ENCODE measurements at regions not wholly inside any gene's neighbourhood (a gene's known extent, or its start where the extent isn't known, plus 50 kb on each side); places are given as distances from the start of the nearest gene placed in this dataset.

DNA sequence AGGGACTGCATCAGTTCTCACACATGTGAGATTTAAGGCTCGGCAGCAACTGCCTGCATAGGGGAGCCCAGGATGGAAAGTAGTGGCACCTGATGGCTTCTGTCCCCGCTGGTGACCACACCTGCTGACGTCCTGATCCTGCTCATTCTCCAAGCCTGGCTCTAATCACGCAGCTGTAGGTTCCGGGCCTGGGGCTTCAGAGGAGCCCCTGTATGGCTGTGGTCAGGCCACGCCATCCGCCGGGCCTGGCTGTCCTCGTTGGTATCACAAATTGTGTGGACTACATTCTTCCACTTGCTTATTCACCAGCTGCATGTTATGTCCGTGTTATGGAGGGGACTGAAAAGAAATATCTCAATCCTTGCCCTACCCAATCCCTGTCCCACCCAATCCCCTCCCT lies 580.0 kb downstream of the TBC1D22A start:
- TF ChIP-seq POU2F2 (IDR thresholded peaks at IDR 0.05; ENCODE audit: low read depth, low read length) (no peak), TAF1 (IDR thresholded peaks at IDR 0.05; ENCODE audit: low read depth, low read length) (no peak), PAX5 (IDR thresholded peaks at IDR 0.05; ENCODE audit: insufficient read depth, low read length, severe bottlenecking) (no peak), SPI1 (IDR thresholded peaks at IDR 0.05; ENCODE audit: low read depth, low read length) (no peak), POLR2AphosphoS5 (IDR thresholded peaks at IDR 0.05; ENCODE audit: low read depth, low read length) (no peak), POLR2A (IDR thresholded peaks at IDR 0.05; ENCODE audit: low read depth, low read length) (no peak)
- FAIRE-seq: no peak
- no peak for DNase-seq (ENCODE audit: insufficient read length, low spot score)

DNA sequence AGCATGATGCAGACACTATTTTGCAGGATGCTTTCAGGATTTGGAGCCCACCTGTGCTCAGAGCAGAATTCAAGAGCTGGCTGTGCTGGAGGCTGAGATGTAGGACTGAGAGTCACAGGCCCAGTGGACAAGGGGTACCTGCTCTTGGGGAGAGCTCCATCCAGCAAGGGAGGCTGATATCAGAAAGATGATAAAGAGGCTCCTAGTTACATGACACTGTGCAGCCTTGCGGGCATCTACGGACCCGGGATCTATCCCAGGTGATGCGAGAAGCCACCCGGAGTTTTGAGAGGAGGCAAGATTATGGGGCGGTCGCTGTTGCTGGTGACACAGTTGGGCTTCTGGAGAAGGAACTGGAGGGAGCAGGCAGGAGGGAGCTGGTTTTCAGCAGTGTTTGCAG lies 579.0 kb downstream of the TBC1D22A start:
- DNase-seq (ENCODE audit: insufficient read length, low spot score) (no peak), FAIRE-seq (no peak)
- no peak for TF ChIP-seq SPI1 (IDR thresholded peaks at IDR 0.05; ENCODE audit: low read depth, low read length)

DNA sequence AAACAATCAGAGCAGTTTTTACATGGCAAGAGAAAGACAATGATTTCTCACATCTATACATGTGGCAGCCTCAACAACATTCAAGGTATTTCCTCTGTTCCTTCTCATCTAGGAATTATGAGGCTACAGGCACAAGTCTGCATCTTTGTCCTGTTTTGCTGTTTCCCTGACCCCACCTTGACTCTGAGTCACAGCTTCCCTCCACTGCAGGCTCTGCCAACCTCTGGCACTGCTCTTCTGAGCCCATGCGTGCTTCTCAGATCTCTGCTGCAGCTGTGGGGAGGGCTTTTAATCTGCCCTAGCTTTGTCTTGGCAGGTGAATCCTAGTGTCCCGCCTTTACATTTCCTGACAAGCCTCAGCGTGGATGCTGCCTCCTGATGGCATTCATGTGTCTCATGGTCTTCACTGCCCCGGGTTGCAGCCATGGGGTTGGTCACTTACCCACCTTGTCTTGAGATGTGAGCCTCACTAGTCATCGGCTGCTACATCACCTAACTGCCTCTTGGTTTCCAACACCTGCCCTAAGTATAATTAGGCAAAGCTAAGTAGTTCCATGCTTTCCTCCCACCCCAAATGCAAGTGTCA lies 578.5 kb downstream of the TBC1D22A start:
- FAIRE-seq (no peak), DNase-seq (ENCODE audit: insufficient read length, low spot score) (no peak)
- TF ChIP-seq TAF1 (IDR thresholded peaks at IDR 0.05; ENCODE audit: low read depth, low read length): no peak

DNA sequence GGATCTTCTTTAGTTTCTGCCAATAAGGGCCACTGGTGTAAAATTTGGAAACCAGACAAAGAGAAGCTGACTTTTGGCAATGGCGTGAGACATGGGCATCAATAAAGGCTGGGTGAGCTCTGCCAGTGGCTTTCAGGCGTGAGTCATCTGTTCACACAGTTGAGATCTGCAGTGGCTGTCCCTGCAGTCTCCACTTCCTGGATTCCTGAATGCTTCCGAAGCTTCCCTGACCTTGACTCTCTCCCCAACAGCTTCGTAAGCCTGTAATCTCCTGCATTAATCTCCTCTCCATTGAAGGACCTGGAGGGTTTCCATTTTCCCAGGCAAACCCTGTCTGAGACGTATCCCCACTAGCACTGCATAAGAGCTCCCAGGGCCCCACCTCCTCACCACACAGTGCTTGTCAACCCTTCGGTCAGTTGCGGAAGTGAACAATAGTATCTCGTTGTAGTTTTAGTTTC lies 574.7 kb downstream of the TBC1D22A start:
- FAIRE-seq (no peak), DNase-seq (ENCODE audit: insufficient read length, low spot score) (no peak)
- no peak for TF ChIP-seq POLR2AphosphoS5 (IDR thresholded peaks at IDR 0.05; ENCODE audit: low read depth, low read length)

DNA sequence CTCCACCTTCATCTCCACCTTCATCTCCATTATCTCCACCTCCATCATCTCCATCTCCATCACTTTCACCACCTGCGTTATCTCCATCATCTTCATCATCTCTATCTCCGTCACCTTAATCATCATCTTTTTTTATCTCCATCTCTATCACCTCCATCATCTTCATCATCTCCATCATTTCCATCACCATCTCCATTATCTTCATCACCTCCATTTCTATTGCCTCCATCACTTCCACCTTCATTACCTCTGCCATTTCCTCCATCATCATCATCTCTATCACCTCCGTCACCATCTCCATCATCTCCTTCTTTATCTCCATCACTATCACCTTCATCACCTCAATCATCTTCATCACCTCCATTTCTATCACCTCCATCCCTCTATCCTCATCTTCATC lies 573.5 kb downstream of the TBC1D22A start:
- FAIRE-seq: no peak
- DNase-seq (ENCODE audit: insufficient read length, low spot score): no peak

DNA sequence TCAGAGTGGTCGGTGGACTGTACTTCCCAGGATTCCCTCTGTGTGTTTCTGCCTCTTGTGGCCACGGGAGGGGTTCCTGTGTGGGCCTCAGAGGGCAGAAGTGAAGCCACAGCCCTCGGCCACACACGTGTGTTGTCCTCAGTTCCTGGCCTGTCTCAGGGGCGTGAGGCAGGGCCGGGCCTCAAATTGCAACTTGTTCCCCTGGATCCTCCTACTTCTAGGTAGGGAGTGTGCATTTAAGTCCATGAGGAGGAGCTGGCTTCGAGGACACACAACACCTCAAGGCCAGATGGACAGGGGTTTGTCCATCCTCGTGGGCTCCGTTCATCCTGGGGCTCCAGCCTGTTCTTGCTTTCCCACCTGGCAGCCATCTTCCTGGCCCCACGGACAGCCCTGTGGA lies 573.0 kb downstream of the TBC1D22A start:
- no peak for TF ChIP-seq PAX5 (IDR thresholded peaks at IDR 0.05; ENCODE audit: insufficient read depth, low read length, severe bottlenecking)
- no peak for TF ChIP-seq POU2F2 (IDR thresholded peaks at IDR 0.05; ENCODE audit: low read depth, low read length)
- TF ChIP-seq POLR2A (IDR thresholded peaks at IDR 0.05; ENCODE audit: low read depth, low read length): no peak
- TF ChIP-seq SPI1 (IDR thresholded peaks at IDR 0.05; ENCODE audit: low read depth, low read length): no peak
- no peak for TF ChIP-seq TAF1 (IDR thresholded peaks at IDR 0.05; ENCODE audit: low read depth, low read length)
- TF ChIP-seq POLR2AphosphoS5 (IDR thresholded peaks at IDR 0.05; ENCODE audit: low read depth, low read length): no peak
- DNase-seq (ENCODE audit: insufficient read length, low spot score) (no peak), FAIRE-seq (no peak)

More for the DNA sequence above, 573.5 kb downstream of the TBC1D22A start:
- TF ChIP-seq POU2F2 (IDR thresholded peaks at IDR 0.05; ENCODE audit: low read depth, low read length): no peak
- TF ChIP-seq POLR2AphosphoS5 (IDR thresholded peaks at IDR 0.05; ENCODE audit: low read depth, low read length): no peak
- no peak for TF ChIP-seq SPI1 (IDR thresholded peaks at IDR 0.05; ENCODE audit: low read depth, low read length)
- TF ChIP-seq TAF1 (IDR thresholded peaks at IDR 0.05; ENCODE audit: low read depth, low read length): no peak

DNA sequence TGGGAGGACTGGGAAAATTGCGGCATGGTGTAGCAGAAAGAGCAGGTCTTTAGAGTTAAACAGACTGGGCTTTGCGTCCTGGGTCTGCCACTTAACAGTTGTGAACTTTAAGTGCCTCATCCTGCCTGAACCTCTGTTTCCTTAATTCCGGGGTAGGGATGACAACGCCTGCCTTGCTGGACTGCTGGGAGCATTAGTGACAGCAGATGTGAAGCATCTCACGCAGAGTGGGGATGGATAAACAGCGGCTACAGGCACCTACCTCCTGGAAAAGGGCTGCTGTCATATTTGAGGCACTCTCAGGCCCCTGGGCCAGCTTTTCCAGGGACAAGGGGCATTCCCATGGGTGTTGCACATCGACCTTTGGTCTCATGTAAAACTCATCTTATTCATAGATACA lies 572.2 kb downstream of the TBC1D22A start:
- TF ChIP-seq PAX5 (IDR thresholded peaks at IDR 0.05; ENCODE audit: insufficient read depth, low read length, severe bottlenecking) (no peak), TAF1 (IDR thresholded peaks at IDR 0.05; ENCODE audit: low read depth, low read length) (no peak), POLR2A (IDR thresholded peaks at IDR 0.05; ENCODE audit: low read depth, low read length) (no peak), POLR2AphosphoS5 (IDR thresholded peaks at IDR 0.05; ENCODE audit: low read depth, low read length) (no peak), POU2F2 (IDR thresholded peaks at IDR 0.05; ENCODE audit: low read depth, low read length) (no peak), SPI1 (IDR thresholded peaks at IDR 0.05; ENCODE audit: low read depth, low read length) (no peak)
- DNase-seq (ENCODE audit: insufficient read length, low spot score) (no peak), FAIRE-seq (no peak)

DNA sequence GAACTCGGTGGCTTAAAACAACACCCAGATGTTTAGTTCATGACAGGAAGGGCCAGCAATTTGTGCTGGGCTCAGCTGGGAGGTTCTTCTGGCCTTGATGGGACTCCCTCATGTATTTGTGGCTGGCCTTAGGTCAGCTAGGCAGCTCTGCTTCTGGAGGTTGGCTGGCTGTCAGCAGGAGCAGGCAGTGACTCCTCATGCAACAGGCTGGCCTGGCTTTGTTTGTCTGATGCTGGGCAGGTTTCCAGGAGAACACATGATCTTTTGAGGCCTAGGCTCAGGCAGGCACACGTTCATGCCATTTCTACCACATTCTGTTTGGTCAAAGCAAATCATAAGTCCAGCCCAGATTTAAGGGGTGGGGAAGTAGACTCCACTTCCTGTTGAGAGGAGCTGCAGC lies 571.2 kb downstream of the TBC1D22A start:
- no peak for DNase-seq (ENCODE audit: insufficient read length, low spot score)
- FAIRE-seq: no peak
- no peak for TF ChIP-seq SPI1 (IDR thresholded peaks at IDR 0.05; ENCODE audit: low read depth, low read length)
- no peak for TF ChIP-seq PAX5 (IDR thresholded peaks at IDR 0.05; ENCODE audit: insufficient read depth, low read length, severe bottlenecking)
- no peak for TF ChIP-seq POU2F2 (IDR thresholded peaks at IDR 0.05; ENCODE audit: low read depth, low read length)
- no peak for TF ChIP-seq POLR2AphosphoS5 (IDR thresholded peaks at IDR 0.05; ENCODE audit: low read depth, low read length)
- no peak for TF ChIP-seq TAF1 (IDR thresholded peaks at IDR 0.05; ENCODE audit: low read depth, low read length)
- no peak for TF ChIP-seq POLR2A (IDR thresholded peaks at IDR 0.05; ENCODE audit: low read depth, low read length)

DNA sequence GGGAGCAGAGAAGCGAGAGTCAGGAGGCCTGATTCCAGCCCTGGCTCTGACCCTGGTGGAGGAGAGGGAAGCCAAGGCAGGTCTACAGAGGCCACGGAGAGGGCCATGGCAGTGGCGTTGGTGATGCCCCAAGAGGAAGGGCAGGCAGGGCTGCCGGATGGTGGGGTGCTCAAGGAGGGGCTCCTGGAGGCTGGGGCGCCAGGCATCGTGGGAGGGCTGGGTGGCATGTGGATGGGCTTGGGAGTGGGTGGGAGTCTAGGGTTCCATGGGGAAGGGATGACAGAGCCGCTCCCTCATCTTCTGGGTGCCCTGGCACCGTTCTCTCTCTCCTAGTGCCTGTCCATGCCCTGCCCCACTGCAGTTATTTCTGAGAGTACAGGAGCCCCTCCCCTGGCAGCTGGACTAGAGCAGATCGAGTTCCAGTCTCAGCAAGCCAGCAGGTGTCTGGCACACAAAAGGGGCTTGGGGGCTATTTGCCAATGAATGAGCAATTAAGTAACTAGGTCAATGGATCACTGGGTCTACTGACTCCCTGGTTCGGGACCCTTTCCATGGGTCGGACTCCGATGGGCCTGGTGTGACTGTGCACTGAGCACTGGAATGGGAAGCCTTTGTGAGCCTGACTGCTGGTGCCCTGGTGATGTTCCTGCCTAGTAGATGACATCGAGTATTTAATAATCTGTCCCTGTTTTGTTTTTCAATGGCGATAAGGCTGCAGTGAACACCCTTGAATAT lies 570.0 kb downstream of the TBC1D22A start:
- TF ChIP-seq SPI1 (IDR thresholded peaks at IDR 0.05; ENCODE audit: low read depth, low read length): no peak
- TF ChIP-seq POU2F2 (IDR thresholded peaks at IDR 0.05; ENCODE audit: low read depth, low read length): no peak
- no peak for TF ChIP-seq PAX5 (IDR thresholded peaks at IDR 0.05; ENCODE audit: insufficient read depth, low read length, severe bottlenecking)
- no peak for TF ChIP-seq TAF1 (IDR thresholded peaks at IDR 0.05; ENCODE audit: low read depth, low read length)
- DNase-seq (ENCODE audit: insufficient read length, low spot score): no peak
- no peak for FAIRE-seq

DNA sequence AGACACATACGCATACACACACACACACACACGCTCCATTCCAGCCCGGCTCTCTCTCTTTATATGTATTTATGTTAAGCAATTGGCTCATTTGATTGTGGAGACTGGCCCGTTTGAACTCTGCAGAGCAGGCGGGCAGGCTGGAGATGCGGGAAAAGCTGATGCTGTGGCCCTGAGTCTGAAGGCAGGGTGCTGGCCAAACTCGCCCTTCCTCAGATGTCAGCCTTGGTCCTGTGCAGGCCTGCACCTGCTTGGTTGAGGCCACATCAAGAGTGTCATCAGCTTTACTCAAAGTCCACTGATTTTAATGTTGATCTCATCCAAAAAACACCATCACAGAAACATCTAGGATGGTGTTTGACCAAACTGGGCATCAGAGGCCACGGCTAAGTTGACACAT lies 569.3 kb downstream of the TBC1D22A start:
- TF ChIP-seq POLR2AphosphoS5 (IDR thresholded peaks at IDR 0.05; ENCODE audit: low read depth, low read length) (no peak), POU2F2 (IDR thresholded peaks at IDR 0.05; ENCODE audit: low read depth, low read length) (no peak), SPI1 (IDR thresholded peaks at IDR 0.05; ENCODE audit: low read depth, low read length) (no peak), TAF1 (IDR thresholded peaks at IDR 0.05; ENCODE audit: low read depth, low read length) (no peak), POLR2A (IDR thresholded peaks at IDR 0.05; ENCODE audit: low read depth, low read length) (no peak), PAX5 (IDR thresholded peaks at IDR 0.05; ENCODE audit: insufficient read depth, low read length, severe bottlenecking) (no peak)
- DNase-seq (ENCODE audit: insufficient read length, low spot score) (no peak), FAIRE-seq (no peak)

Measured in GM12891 (cell line).